Inflammatory macrophage treated with lipopolysaccharide for 1 hour (primary cell): ENCODE measurements at regions not wholly inside any gene's neighbourhood (a gene's known extent, or its start where the extent isn't known, plus 50 kb on each side); places are given as distances from the start of the nearest gene placed in this dataset.

Experiments used
- DNase-seq, 2 donors: peaks; one replicate each; pipeline ENCODE4 v3.0.0-alpha.2; 2020 to 2022

- DNase-seq = no peak
Observed at GRCh38 chr10:14389981-14390590, 59.4 kb upstream of the FRMD4A start.

- DNase-seq = no peak
Observed at GRCh38 chr10:14385596-14386593, 55.2 kb upstream of the FRMD4A start.

GRCh38 chr10:14384915-14385314 lies 54.2 kb upstream of the FRMD4A start:
- no peak for DNase-seq

- no peak for DNase-seq
Observed at GRCh38 chr10:14384116-14384730, 53.5 kb upstream of the FRMD4A start.

- DNase-seq = no peak
Observed at GRCh38 chr10:14383266-14383665, 52.5 kb upstream of the FRMD4A start.

GRCh38 chr10:14382531-14382930 lies 51.8 kb upstream of the FRMD4A start:
- DNase-seq = no peak

- no peak for DNase-seq
Observed at GRCh38 chr10:14382022-14382421, 51.3 kb upstream of the FRMD4A start.

- DNase-seq = no peak
Observed at GRCh38 chr10:14381475-14381874, 50.8 kb upstream of the FRMD4A start.

- DNase-seq = no peak
Observed at GRCh38 chr10:14380746-14381145, 50.0 kb upstream of the FRMD4A start.
